ENCODE measurements at regions not wholly inside any gene's neighbourhood (a gene's known extent, or its start where the extent isn't known, plus 50 kb on each side); places are given as distances from the start of the nearest gene placed in this dataset.

DNA sequence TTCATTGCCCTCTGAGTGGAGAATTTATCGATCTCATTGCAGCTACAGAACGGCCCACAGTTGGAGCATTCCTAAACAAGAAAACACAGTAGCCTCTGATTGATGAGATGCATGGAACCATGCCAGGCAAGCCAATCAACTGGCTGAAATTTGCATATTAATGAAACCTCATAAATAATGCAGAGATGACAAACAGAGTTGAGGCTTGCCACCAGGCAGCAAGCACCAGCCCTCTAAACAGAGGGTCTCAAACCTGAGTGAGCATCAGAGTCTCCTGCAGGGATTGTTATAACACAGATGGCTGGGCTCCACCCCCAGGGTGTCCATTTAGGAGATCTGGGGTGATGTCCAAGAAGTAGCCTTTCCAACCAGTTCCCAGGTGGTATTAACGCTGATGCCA, 60.9 kb upstream of the CMKLR1 start:
- Histone ChIP-seq H3K4me2 (ENCODE audit: low read length) (no peak overlapping the region), H3K4me1 (ENCODE audit: insufficient read depth, low read length, poor library complexity, severe bottlenecking) (no peaks in the 10 kb centered on the region), H3K79me2 (ENCODE audit: insufficient read depth, low read depth, low read length) (no peaks in the 10 kb centered on the region), H3K9me2 (ENCODE audit: insufficient read depth, low read length) (no peaks in the 10 kb centered on the region), H3K27ac (ENCODE audit: low read depth, low read length, poor library complexity, severe bottlenecking) (no peak overlapping the region), H3K4me3 (ENCODE audit: low read depth, low read length, poor library complexity, severe bottlenecking) (no peak overlapping the region), H4K20me1 (ENCODE audit: insufficient read depth, low read length) (no peaks in the 10 kb centered on the region), H3K9me3 (ENCODE audit: low read length) (no peaks in the 10 kb centered on the region), H2AFZ (ENCODE audit: low read length) (no peak overlapping the region), H3K36me3 (ENCODE audit: insufficient read depth, low read length) (no peaks in the 10 kb centered on the region)
- ChIA-PET POLR2A (interaction anchor here (0.6 kb wide), 1 partner anchor 15 kb away, joined by 6 read pairs; no protein-coding TSS in a partner anchor), CTCF (ENCODE audit: unreplicated experiment) (no interaction called here)
- BruUV-seq (replicated peaks), result no TSS peak
- DNase-seq (ENCODE audit: low spot score), result no peak
- intact Hi-C loops (cut with micrococcal nuclease; ENCODE audit: unreplicated experiment), result no loop called here
- TF ChIP-seq CTCF (conservative IDR thresholded peaks at IDR 0.05; ENCODE audit: low read length), result no peak
- no peak for TF ChIP-seq EZH2phosphoT487 (IDR thresholded peaks at IDR 0.05; ENCODE audit: borderline replicate concordance, low read depth, low read length)

- intact Hi-C loops (cut with micrococcal nuclease; ENCODE audit: unreplicated experiment), result no loop called here
- Histone ChIP-seq H3K27ac (ENCODE audit: low read depth, low read length, poor library complexity, severe bottlenecking) (no peak overlapping the region), H3K4me3 (ENCODE audit: low read depth, low read length, poor library complexity, severe bottlenecking) (no peak overlapping the region), H3K9me2 (ENCODE audit: insufficient read depth, low read length) (no peaks in the 10 kb centered on the region), H2AFZ (ENCODE audit: low read length) (no peak overlapping the region), H3K4me1 (ENCODE audit: insufficient read depth, low read length, poor library complexity, severe bottlenecking) (no peaks in the 10 kb centered on the region), H4K20me1 (ENCODE audit: insufficient read depth, low read length) (no peaks in the 10 kb centered on the region), H3K79me2 (ENCODE audit: insufficient read depth, low read depth, low read length) (no peaks in the 10 kb centered on the region), H3K36me3 (ENCODE audit: insufficient read depth, low read length) (no peaks in the 10 kb centered on the region), H3K4me2 (ENCODE audit: low read length) (no peak overlapping the region), H3K9me3 (ENCODE audit: low read length) (no peaks in the 10 kb centered on the region)
- POLR2A ChIA-PET, result no interaction called here
- TF ChIP-seq EZH2phosphoT487 (IDR thresholded peaks at IDR 0.05; ENCODE audit: borderline replicate concordance, low read depth, low read length) (no peak), CTCF (conservative IDR thresholded peaks at IDR 0.05; ENCODE audit: low read length) (no peak)
- no TSS peak for BruUV-seq (replicated peaks)
- CTCF ChIA-PET (ENCODE audit: unreplicated experiment), result no interaction called here
- DNase-seq (ENCODE audit: low spot score), result no peak
Measured at GRCh38 chr12:108399514-108399913, 60.4 kb upstream of the CMKLR1 start.

GRCh38 chr12:108394196-108394595, 55.1 kb upstream of the CMKLR1 start:
- no TSS peak for BruUV-seq (replicated peaks)

More at GRCh38 chr12:108394196-108394595, 55.1 kb upstream of the CMKLR1 start:
- Histone ChIP-seq H3K79me2 (ENCODE audit: insufficient read depth, low read depth, low read length) (no peaks in the 10 kb centered on the region), H3K4me3 (ENCODE audit: low read depth, low read length, poor library complexity, severe bottlenecking) (no peak overlapping the region), H3K4me1 (ENCODE audit: insufficient read depth, low read length, poor library complexity, severe bottlenecking) (no peaks in the 10 kb centered on the region), H2AFZ (ENCODE audit: low read length) (no peak overlapping the region), H3K36me3 (ENCODE audit: insufficient read depth, low read length) (no peaks in the 10 kb centered on the region), H3K4me2 (ENCODE audit: low read length) (no peak overlapping the region), H4K20me1 (ENCODE audit: insufficient read depth, low read length) (no peaks in the 10 kb centered on the region), H3K9me2 (ENCODE audit: insufficient read depth, low read length) (no peaks in the 10 kb centered on the region), H3K27ac (ENCODE audit: low read depth, low read length, poor library complexity, severe bottlenecking) (no peak overlapping the region), H3K9me3 (ENCODE audit: low read length) (no peaks in the 10 kb centered on the region)
- no peak for DNase-seq (ENCODE audit: low spot score)
- POLR2A ChIA-PET, result no interaction called here
- intact Hi-C loops (cut with micrococcal nuclease; ENCODE audit: unreplicated experiment), result no loop called here
- TF ChIP-seq EZH2phosphoT487 (IDR thresholded peaks at IDR 0.05; ENCODE audit: borderline replicate concordance, low read depth, low read length), result no peak
- TF ChIP-seq CTCF (conservative IDR thresholded peaks at IDR 0.05; ENCODE audit: low read length), result no peak
- CTCF ChIA-PET (ENCODE audit: unreplicated experiment), result no interaction called here
